ENCODE measurements at regions not wholly inside any gene's neighbourhood (a gene's known extent, or its start where the extent isn't known, plus 50 kb on each side); places are given as distances from the start of the nearest gene placed in this dataset.
"Not testable (repeated sequence)": the region's sequence is repeated elsewhere in the genome, so short reads cannot be mapped to it uniquely, and the experiment has no call there.

- H3K27me3 Mint-ChIP-seq, result no peaks in the 10 kb centered on the region
- no peak for DNase-seq
- no peak overlapping the region for H3K27ac Mint-ChIP-seq
- no peaks in the 10 kb centered on the region for H3K4me1 Mint-ChIP-seq (ENCODE audit: low read depth)
- POLR2A ChIA-PET, result no interaction called here
- no peaks in the 10 kb centered on the region for H3K36me3 Mint-ChIP-seq
- intact Hi-C loops (cut with micrococcal nuclease), result no loop called here
- H3K9me3 Mint-ChIP-seq, result peaks cover 3% of the 10 kb centered on the region
- CTCF ChIA-PET, result no interaction called here
- H3K4me3 Mint-ChIP-seq, result no peak overlapping the region
Measured at GRCh38 chr6:80789912-80790570, 683.6 kb downstream of the BCKDHB start.

GRCh38 chr6:80783271-80783670 lies 676.8 kb downstream of the BCKDHB start:
- POLR2A ChIA-PET; CTCF ChIA-PET; H3K36me3 Mint-ChIP-seq; H3K27ac Mint-ChIP-seq; H3K4me3 Mint-ChIP-seq; H3K27me3 Mint-ChIP-seq; DNase-seq; H3K9me3 Mint-ChIP-seq; intact Hi-C loops (cut with micrococcal nuclease); H3K4me1 Mint-ChIP-seq (ENCODE audit: low read depth): not testable (repeated sequence)

- no peak for DNase-seq
- Mint-ChIP-seq H3K9me3 (no peaks in the 10 kb centered on the region), H3K27me3 (no peaks in the 10 kb centered on the region), H3K36me3 (no peaks in the 10 kb centered on the region), H3K27ac (no peak overlapping the region), H3K4me3 (no peak overlapping the region), H3K4me1 (ENCODE audit: low read depth) (no peaks in the 10 kb centered on the region)
- ChIA-PET POLR2A (no interaction called here), CTCF (no interaction called here)
- intact Hi-C loops (cut with micrococcal nuclease), result no loop called here
Measured at GRCh38 chr6:80771941-80772340, 665.5 kb downstream of the BCKDHB start.

GRCh38 chr6:80769106-80769505 lies 662.6 kb downstream of the BCKDHB start:
- intact Hi-C loops (cut with micrococcal nuclease), result no loop called here
- H3K36me3 Mint-ChIP-seq, result no peaks in the 10 kb centered on the region
- H3K27ac Mint-ChIP-seq, result no peak overlapping the region
- H3K4me3 Mint-ChIP-seq, result no peak overlapping the region
- H3K9me3 Mint-ChIP-seq, result no peaks in the 10 kb centered on the region
- DNase-seq, result no peak
- H3K27me3 Mint-ChIP-seq, result no peaks in the 10 kb centered on the region
- ChIA-PET CTCF (no interaction called here), POLR2A (no interaction called here)
- no peaks in the 10 kb centered on the region for H3K4me1 Mint-ChIP-seq (ENCODE audit: low read depth)

GRCh38 chr6:80767808-80768207 lies 661.3 kb downstream of the BCKDHB start:
- no peaks in the 10 kb centered on the region for H3K9me3 Mint-ChIP-seq
- CTCF ChIA-PET, result no interaction called here
- no peaks in the 10 kb centered on the region for H3K4me1 Mint-ChIP-seq (ENCODE audit: low read depth)
- intact Hi-C loops (cut with micrococcal nuclease), result no loop called here
- H3K27ac Mint-ChIP-seq, result no peak overlapping the region
- H3K27me3 Mint-ChIP-seq, result no peaks in the 10 kb centered on the region
- H3K4me3 Mint-ChIP-seq, result no peak overlapping the region
- DNase-seq, result no peak
- H3K36me3 Mint-ChIP-seq, result no peaks in the 10 kb centered on the region
- POLR2A ChIA-PET, result no interaction called here

- no peaks in the 10 kb centered on the region for H3K4me1 Mint-ChIP-seq (ENCODE audit: low read depth)
- H3K36me3 Mint-ChIP-seq, result no peaks in the 10 kb centered on the region
- intact Hi-C loops (cut with micrococcal nuclease), result no loop called here
- DNase-seq, result no peak
- no peak overlapping the region for H3K4me3 Mint-ChIP-seq
- ChIA-PET POLR2A (no interaction called here), CTCF (no interaction called here)
- peaks cover 10% of the 10 kb centered on the region for H3K9me3 Mint-ChIP-seq
- H3K27me3 Mint-ChIP-seq, result no peaks in the 10 kb centered on the region
- H3K27ac Mint-ChIP-seq, result no peak overlapping the region
Measured at GRCh38 chr6:80744213-80744612, 637.7 kb downstream of the BCKDHB start.

GRCh38 chr6:80742481-80742880 lies 636.0 kb downstream of the BCKDHB start:
- no peak overlapping the region for H3K27ac Mint-ChIP-seq
- no peaks in the 10 kb centered on the region for H3K4me1 Mint-ChIP-seq (ENCODE audit: low read depth)
- CTCF ChIA-PET, result no interaction called here
- POLR2A ChIA-PET, result no interaction called here
- H3K4me3 Mint-ChIP-seq, result no peak overlapping the region
- DNase-seq, result no peak
- H3K9me3 Mint-ChIP-seq, result peaks cover 10% of the 10 kb centered on the region
- no peaks in the 10 kb centered on the region for H3K27me3 Mint-ChIP-seq
- H3K36me3 Mint-ChIP-seq, result no peaks in the 10 kb centered on the region
- intact Hi-C loops (cut with micrococcal nuclease), result no loop called here

- H3K4me3 Mint-ChIP-seq, result no peak overlapping the region
- intact Hi-C loops (cut with micrococcal nuclease), result no loop called here
- DNase-seq, result no peak
- ChIA-PET POLR2A (no interaction called here), CTCF (no interaction called here)
- H3K27me3 Mint-ChIP-seq, result no peaks in the 10 kb centered on the region
- H3K9me3 Mint-ChIP-seq, result no peaks in the 10 kb centered on the region
- H3K4me1 Mint-ChIP-seq (ENCODE audit: low read depth), result no peaks in the 10 kb centered on the region
- H3K36me3 Mint-ChIP-seq, result no peaks in the 10 kb centered on the region
- H3K27ac Mint-ChIP-seq, result no peak overlapping the region
Measured at GRCh38 chr6:80733641-80734040, 627.2 kb downstream of the BCKDHB start.

GRCh38 chr6:80728830-80729229 lies 622.4 kb downstream of the BCKDHB start:
- DNase-seq, result no peak
- Mint-ChIP-seq H3K9me3 (no peaks in the 10 kb centered on the region), H3K27ac (no peak overlapping the region), H3K4me3 (no peak overlapping the region), H3K4me1 (ENCODE audit: low read depth) (no peaks in the 10 kb centered on the region), H3K36me3 (no peaks in the 10 kb centered on the region), H3K27me3 (no peaks in the 10 kb centered on the region)
- intact Hi-C loops (cut with micrococcal nuclease), result no loop called here
- ChIA-PET POLR2A (no interaction called here), CTCF (no interaction called here)

- H3K27me3 Mint-ChIP-seq, result no peaks in the 10 kb centered on the region
- intact Hi-C loops (cut with micrococcal nuclease), result no loop called here
- no peak overlapping the region for H3K27ac Mint-ChIP-seq
Measured at GRCh38 chr6:80728101-80728750, 621.8 kb downstream of the BCKDHB start.

GRCh38 chr6:80725156-80725930 lies 618.9 kb downstream of the BCKDHB start:
- Mint-ChIP-seq H3K27me3 (no peaks in the 10 kb centered on the region), H3K4me1 (ENCODE audit: low read depth) (no peaks in the 10 kb centered on the region), H3K36me3 (no peaks in the 10 kb centered on the region), H3K9me3 (no peaks in the 10 kb centered on the region), H3K27ac (no peak overlapping the region), H3K4me3 (no peak overlapping the region)
- POLR2A ChIA-PET, result no interaction called here
- intact Hi-C loops (cut with micrococcal nuclease), result no loop called here
- CTCF ChIA-PET, result no interaction called here
- no peak for DNase-seq

More at GRCh38 chr6:80728101-80728750, 621.8 kb downstream of the BCKDHB start:
- no peaks in the 10 kb centered on the region for H3K9me3 Mint-ChIP-seq
- H3K4me1 Mint-ChIP-seq (ENCODE audit: low read depth), result no peaks in the 10 kb centered on the region
- ChIA-PET POLR2A (no interaction called here), CTCF (no interaction called here)
- DNase-seq, result no peak
- H3K36me3 Mint-ChIP-seq, result no peaks in the 10 kb centered on the region
- no peak overlapping the region for H3K4me3 Mint-ChIP-seq

- H3K27ac Mint-ChIP-seq, result no peak overlapping the region
- ChIA-PET POLR2A (no interaction called here), CTCF (interaction anchor here (0.6 kb wide), 1 partner anchor 442 kb away, joined by 3 read pairs; no protein-coding TSS in a partner anchor)
- H3K4me3 Mint-ChIP-seq, result no peak overlapping the region
- H3K9me3 Mint-ChIP-seq, result peaks cover 2% of the 10 kb centered on the region
- no peaks in the 10 kb centered on the region for H3K27me3 Mint-ChIP-seq
- H3K36me3 Mint-ChIP-seq, result no peaks in the 10 kb centered on the region
- H3K4me1 Mint-ChIP-seq (ENCODE audit: low read depth), result no peaks in the 10 kb centered on the region
- intact Hi-C loops (cut with micrococcal nuclease), result no loop called here
- no peak for DNase-seq
Measured at GRCh38 chr6:80720824-80721223, 614.4 kb downstream of the BCKDHB start.

- intact Hi-C loops (cut with micrococcal nuclease), result no loop called here
- H3K4me1 Mint-ChIP-seq (ENCODE audit: low read depth), result no peaks in the 10 kb centered on the region
- H3K27me3 Mint-ChIP-seq, result no peaks in the 10 kb centered on the region
- H3K36me3 Mint-ChIP-seq, result no peaks in the 10 kb centered on the region
- H3K9me3 Mint-ChIP-seq, result peaks cover 2% of the 10 kb centered on the region
- H3K27ac Mint-ChIP-seq, result no peak overlapping the region
- ChIA-PET POLR2A (no interaction called here), CTCF (interaction anchor here (0.7 kb wide), 1 partner anchor 1170 kb away, joined by 6 read pairs; no protein-coding TSS in a partner anchor)
- no peak overlapping the region for H3K4me3 Mint-ChIP-seq
- DNase-seq, result no peak
Measured at GRCh38 chr6:80714513-80714912, 608.0 kb downstream of the BCKDHB start.

All from activated CD4-positive, alpha-beta memory T cell treated with anti-CD3 and anti-CD28 coated beads for 36 hours (primary cell).